IMR-90 (cell line): ENCODE measurements at regions not wholly inside any gene's neighbourhood (a gene's known extent, or its start where the extent isn't known, plus 50 kb on each side); places are given as distances from the start of the nearest gene placed in this dataset.

ENCODE experiments used
- ATAC-seq: fragments of 200-7000 bp; cut with Tn5 transposase; 2 replicates; pipeline ENCODE4 v1.9.1; 2020; ENCODE audit warnings: low read depth, mild to moderate bottlenecking, moderate library complexity
- BruUV-seq: library from RNA; stranded (reverse); fragments of 400-500 nt; replicated peaks from 2 replicates; lab custom pipeline; 2021; lab: Mats Ljungman, UMichigan
- CTCF ChIA-PET: fragments of 300-600 bp; formaldehyde crosslinking; extraction: SDS; loops from one replicate; lab custom pipeline; 2021; ENCODE audit warnings: antibody characterized with exemption; lab: Yijun Ruan, JAX
- POLR2A ChIA-PET: fragments of 300-600 bp; sonication (Branson Sonifier 250); formaldehyde crosslinking; loops from one replicate; lab custom pipeline; 2022; ENCODE audit warnings: antibody characterized with exemption; ENCODE audit not compliant: unreplicated experiment; lab: Charles Lee
- DNase-seq: peaks from one replicate; pipeline ENCODE4 v3.0.0; 2013
- H2AFZ ChIP-seq: replicated peaks from 2 replicates; pipeline ENCODE3; 2013; ENCODE audit warnings: low read length, mild to moderate bottlenecking; ENCODE audit not compliant: poor library complexity
- H2AK5ac ChIP-seq: 2 replicates; pipeline ENCODE4 v1.6.1; 2013; ENCODE audit warnings: low read depth, low read length, inconsistent platforms
- H2AK9ac ChIP-seq: replicated peaks from 2 replicates; pipeline ENCODE3; 2013; ENCODE audit warnings: mild to moderate bottlenecking, low read depth, low read length, moderate library complexity; ENCODE audit not compliant: poor library complexity
- H2BK120ac ChIP-seq: 2 replicates; pipeline ENCODE4 v1.6.1; 2013; ENCODE audit warnings: low read depth, low read length, inconsistent platforms
- H2BK15ac ChIP-seq: 3 replicates; pipeline ENCODE4 v1.6.1; 2013; ENCODE audit warnings: low read depth, low read length, inconsistent platforms
- H2BK20ac ChIP-seq: 2 replicates; pipeline ENCODE4 v1.6.1; 2013; ENCODE audit warnings: low read depth, mild to moderate bottlenecking, inconsistent platforms, low read length, moderate library complexity
- H2BK5ac ChIP-seq: 2 replicates; pipeline ENCODE4 v1.6.1; 2013; ENCODE audit warnings: mild to moderate bottlenecking, low read depth, low read length, inconsistent platforms; ENCODE audit not compliant: poor library complexity, severe bottlenecking
- H3K14ac ChIP-seq: replicated peaks from 2 replicates; pipeline ENCODE4 v1.6.1; 2013; ENCODE audit warnings: low read depth, low read length, inconsistent platforms
- H3K18ac ChIP-seq: 2 replicates; pipeline ENCODE4 v1.6.1; 2013; ENCODE audit warnings: low read depth, low read length, control low read depth
- H3K23ac ChIP-seq: 2 replicates; pipeline ENCODE4 v1.6.1; 2013; ENCODE audit warnings: low read depth, low read length, inconsistent platforms
- H3K27ac ChIP-seq: 2 replicates; pipeline ENCODE4 v1.5.1; 2013; ENCODE audit warnings: mild to moderate bottlenecking, control low read depth, low read length; ENCODE audit not compliant: insufficient read depth
- H3K27me3 ChIP-seq: 2 replicates; pipeline ENCODE4 v1.6.1; 2013; ENCODE audit warnings: low read length; ENCODE audit not compliant: control insufficient read depth, insufficient read depth
- H3K36me3 ChIP-seq: 2 replicates; pipeline ENCODE4 v1.6.1; 2013; ENCODE audit warnings: low read length, mixed read lengths; ENCODE audit not compliant: control insufficient read depth, insufficient read depth
- H3K4ac ChIP-seq: 2 replicates; pipeline ENCODE4 v1.6.1; 2013; ENCODE audit warnings: low read depth, low read length, inconsistent platforms
- H3K4me1 ChIP-seq: 2 replicates; pipeline ENCODE4 v1.6.1; 2013; ENCODE audit warnings: low read length, mixed read lengths; ENCODE audit not compliant: control insufficient read depth, insufficient read depth
- H3K4me2 ChIP-seq: 2 replicates; pipeline ENCODE4 v1.6.1; 2013; ENCODE audit warnings: low read depth, mild to moderate bottlenecking, control low read depth, low read length, moderate library complexity
- H3K4me3 ChIP-seq: 2 replicates; pipeline ENCODE4 v1.5.1; 2013; ENCODE audit warnings: low read depth, mild to moderate bottlenecking, control low read depth, low read length, moderate library complexity; ENCODE audit not compliant: insufficient read depth
- H3K56ac ChIP-seq: 2 replicates; pipeline ENCODE4 v1.6.1; 2013; ENCODE audit warnings: low read length, inconsistent platforms; ENCODE audit not compliant: insufficient read depth; ENCODE audit errors: extremely low read depth
- H3K79me1 ChIP-seq, 2 experiments: 2 replicates each; pipeline ENCODE4 v1.6.1; 2013; ENCODE audit warnings: low read length in 2 of 2, inconsistent platforms in 1 of 2, low read depth in 1 of 2
- H3K9ac ChIP-seq: 2 replicates; pipeline ENCODE4 v1.6.1; 2013; ENCODE audit warnings: low read depth, low read length, control low read depth
- H3K9me1 ChIP-seq: 2 replicates; pipeline ENCODE4 v1.6.1; 2013; ENCODE audit warnings: low read length, inconsistent platforms; ENCODE audit not compliant: insufficient read depth
- H3K9me3 ChIP-seq: 2 replicates; pipeline ENCODE4 v1.6.1; 2013; ENCODE audit warnings: low read length; ENCODE audit not compliant: control insufficient read depth, insufficient read depth
- H4K20me1 ChIP-seq: 2 replicates; pipeline ENCODE4 v1.6.1; 2013; ENCODE audit warnings: low read length, inconsistent platforms; ENCODE audit not compliant: insufficient read depth
- H4K5ac ChIP-seq: 2 replicates; pipeline ENCODE4 v1.6.1; 2013; ENCODE audit warnings: mild to moderate bottlenecking, low read depth, low read length, control low read depth
- H4K8ac ChIP-seq, 2 experiments: 2 replicates each; pipeline ENCODE4 v1.6.1; 2013; ENCODE audit warnings: low read depth in 2 of 2, low read length in 2 of 2, control low read depth in 1 of 2, inconsistent platforms in 1 of 2
- H4K91ac ChIP-seq: 2 replicates; pipeline ENCODE4 v1.6.1; 2013; ENCODE audit warnings: low read depth, low read length, inconsistent platforms; ENCODE audit not compliant: insufficient read depth
- BHLHE40 ChIP-seq: fragments of 150-350 bp; IDR thresholded peaks from 2 replicates; pipeline ENCODE4 v1.6.1; 2016; ENCODE audit warnings: mild to moderate bottlenecking, low read depth, low read length
- FOS ChIP-seq: fragments of 150-350 bp; IDR thresholded peaks from 2 replicates; pipeline ENCODE4 v1.6.1; 2016; ENCODE audit warnings: low read depth, low read length
- MAFK ChIP-seq: IDR thresholded peaks from 2 replicates; pipeline ENCODE4 v1.6.1; 2012; ENCODE audit warnings: low read depth, low read length, improper control_type of control experiment
- MAZ ChIP-seq: IDR thresholded peaks from 2 replicates; pipeline ENCODE4 v1.6.1; 2012; ENCODE audit warnings: low read depth, mild to moderate bottlenecking, low read length, improper control_type of control experiment, moderate library complexity, borderline replicate concordance
- MXI1 ChIP-seq: IDR thresholded peaks from 2 replicates; pipeline ENCODE4 v1.6.1; 2012; ENCODE audit warnings: low read depth, mild to moderate bottlenecking, low read length, moderate library complexity, borderline replicate concordance
- NFE2L2 ChIP-seq: fragments of 150-350 bp; IDR thresholded peaks from 2 replicates; pipeline ENCODE4 v1.6.1; 2016; ENCODE audit warnings: low read depth, mild to moderate bottlenecking, low read length
- POLR2A ChIP-seq: IDR thresholded peaks from 2 replicates; pipeline ENCODE4 v1.6.1; 2012; ENCODE audit warnings: mild to moderate bottlenecking, low read depth, low read length
- RAD21 ChIP-seq: IDR thresholded peaks from 2 replicates; pipeline ENCODE4 v1.6.1; 2012; ENCODE audit warnings: low read length, improper control_type of control experiment
- RCOR1 ChIP-seq: IDR thresholded peaks from 2 replicates; pipeline ENCODE4 v1.6.1; 2012; ENCODE audit warnings: mild to moderate bottlenecking, low read length, improper control_type of control experiment; ENCODE audit not compliant: insufficient replicate concordance
- SMC3 ChIP-seq: fragments of 150-350 bp; IDR thresholded peaks from 2 replicates; pipeline ENCODE4 v1.6.1; 2016; ENCODE audit warnings: low read depth, mild to moderate bottlenecking, antibody characterized with exemption, low read length, moderate library complexity
- USF2 ChIP-seq: fragments of 150-350 bp; IDR thresholded peaks from 2 replicates; pipeline ENCODE4 v1.6.1; 2017; ENCODE audit warnings: mild to moderate bottlenecking, antibody characterized with exemption, low read length, low read depth
- WGBS, 2 experiments: methylation state at CpG; one replicate each; pipeline versions ENCODE4 v1.1.5 to v1.1.7; 2013; ENCODE audit warnings: missing lambda C conversion rate in 2 of 2; ENCODE audit not compliant: insufficient read length in 1 of 2; ENCODE audit errors: extremely low coverage in 2 of 2; 5-methylcytosine and 5-hydroxymethylcytosine counted together
- dilution Hi-C: fragments of 300-500 bp; cut with HindIII; formaldehyde crosslinking; loops from one replicate; pipeline ENCODE4 v1.14.3; 2018; ENCODE audit warnings: low sequenced_read_pairs; ENCODE audit not compliant: unreplicated experiment
- in situ Hi-C: fragments of 300-500 bp; cut with MboI; formaldehyde crosslinking; loops from 3 replicates; pipeline ENCODE4 v1.14.3; 2019; ENCODE audit warnings: low sequenced_read_pairs, inconsistent platforms, mixed read lengths
- intact Hi-C: fragments of 100-400 bp; cut with micrococcal nuclease; formaldehyde crosslinking; loops from 2 replicates; pipeline ENCODE4 v1.10.0; 2022

DNA sequence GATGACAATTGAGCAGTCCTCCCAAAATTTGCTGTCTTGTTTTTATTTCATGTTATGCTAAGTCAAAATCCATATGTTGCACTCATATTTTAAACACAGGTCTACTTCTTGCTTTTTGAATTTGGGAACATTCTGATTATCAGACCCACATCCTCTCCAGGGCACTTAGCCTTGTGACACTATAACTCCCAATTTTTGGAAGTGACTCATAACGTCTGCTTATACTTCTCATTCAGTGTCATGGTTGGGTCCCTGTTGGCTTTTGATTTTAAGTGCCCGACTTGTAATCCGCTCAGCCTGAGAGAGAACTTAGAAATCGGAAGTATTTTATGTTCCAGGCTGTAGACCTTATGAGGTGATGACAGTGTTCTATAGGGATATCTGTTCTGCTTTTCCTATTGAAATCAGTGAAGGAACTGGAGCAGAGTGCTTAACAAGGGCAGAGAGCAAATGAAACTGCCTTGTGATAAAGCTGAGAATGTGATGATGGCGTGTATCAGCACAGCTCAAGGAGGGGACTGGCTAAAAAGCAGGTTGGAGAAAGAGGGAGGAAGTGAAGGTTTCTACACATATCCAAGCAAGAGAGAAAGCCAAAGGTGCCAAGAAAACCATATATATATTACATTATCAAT lies 136.0 kb downstream of the HLX start:
- no peak overlapping the region for H3K4ac ChIP-seq
- no TSS peak for BruUV-seq
- in situ Hi-C loops: no loop called here

More for the DNA sequence above, 136.0 kb downstream of the HLX start:
- DNase-seq (no peak), ATAC-seq (no peak)
- ChIA-PET CTCF (no interaction called here), POLR2A (no interaction called here)
- H4K8ac ChIP-seq: no peak overlapping the region
- H2AFZ ChIP-seq: no peak overlapping the region
- no peaks in the 10 kb centered on the region for H3K4me1 ChIP-seq
- no peak overlapping the region for H2AK5ac ChIP-seq
- no peak overlapping the region for H2BK15ac ChIP-seq
- dilution Hi-C loops (no loop called here), intact Hi-C loops (no loop called here)
- H3K4me2 ChIP-seq: no peak overlapping the region
- no peak overlapping the region for H2BK20ac ChIP-seq
- no peak overlapping the region for H2AK9ac ChIP-seq
- H2BK5ac ChIP-seq: no peak overlapping the region
- no peak overlapping the region for H4K91ac ChIP-seq
- no peak overlapping the region for H3K18ac ChIP-seq
- no peak overlapping the region for H3K4me3 ChIP-seq
- H3K56ac ChIP-seq: no peak overlapping the region
- H3K79me1 ChIP-seq: no peaks in the 10 kb centered on the region
- no peak overlapping the region for H4K5ac ChIP-seq
- H3K9me3 ChIP-seq: no peaks in the 10 kb centered on the region
- no peak overlapping the region for H3K9ac ChIP-seq
- no peak overlapping the region for H3K27ac ChIP-seq
- H3K14ac ChIP-seq: no peak overlapping the region
- H3K27me3 ChIP-seq: no peaks in the 10 kb centered on the region
- TF ChIP-seq NFE2L2 (no peak), SMC3 (no peak), USF2 (no peak), RCOR1 (no peak), MAFK (no peak), FOS (no peak), MXI1 (no peak), RAD21 (no peak), BHLHE40 (no peak), POLR2A (no peak), MAZ (no peak)
- no peaks in the 10 kb centered on the region for H4K20me1 ChIP-seq
- no peak overlapping the region for H2BK120ac ChIP-seq
- WGBS, 2 experiments: 100% methylated on average over 1 of the region's 5 CpGs; no CpG with 5 or more reads in 1 of the 2 experiments
- H3K23ac ChIP-seq: no peak overlapping the region
- H3K36me3 ChIP-seq: no peaks in the 10 kb centered on the region
- no peaks in the 10 kb centered on the region for H3K9me1 ChIP-seq
